H1 (cell line): ENCODE measurements at regions not wholly inside any gene's neighbourhood (a gene's known extent, or its start where the extent isn't known, plus 50 kb on each side); places are given as distances from the start of the nearest gene placed in this dataset.

Source experiments
- CTCF ChIA-PET: fragments of 300-600 bp; sonication (Branson Sonifier 250); formaldehyde crosslinking; loops from one replicate; lab custom pipeline; 2021; ENCODE audit not compliant: partially characterized antibody; lab: Charles Lee
- POLR2A ChIA-PET: fragments of 300-600 bp; sonication (Branson Sonifier 250); formaldehyde crosslinking; loops from one replicate; lab custom pipeline; 2021; ENCODE audit warnings: inconsistent platforms; ENCODE audit not compliant: partially characterized antibody; lab: Charles Lee
- DNase-seq, 2 experiments: peaks; one replicate each; pipeline versions ENCODE4 v3.0.0 to v3.0.0-alpha.2; 2010 to 2022; ENCODE audit warnings: low spot score in 2 of 2, low read depth in 1 of 2, mixed read lengths in 1 of 2
- FAIRE-seq: peaks from 2 replicates; lab custom pipeline; 2011; peaks lifted over from hg19 to GRCh38; lab: Jason Lieb, UNC
- H2AFZ ChIP-seq: 2 replicates; pipeline ENCODE4 v1.8.1; 2012; ENCODE audit warnings: low read length, inconsistent platforms
- H2AK5ac ChIP-seq: 2 replicates; pipeline ENCODE4 v1.6.1; 2013; ENCODE audit warnings: low read depth, low read length
- H2BK120ac ChIP-seq: replicated peaks from 2 replicates; pipeline ENCODE3; 2013; ENCODE audit warnings: low read depth, low read length, inconsistent platforms
- H2BK12ac ChIP-seq: 2 replicates; pipeline ENCODE4 v1.6.1; 2013; ENCODE audit warnings: low read depth, low read length
- H2BK15ac ChIP-seq: 2 replicates; pipeline ENCODE4 v1.6.1; 2013; ENCODE audit warnings: low read length
- H2BK20ac ChIP-seq: 2 replicates; pipeline ENCODE4 v1.6.1; 2013; ENCODE audit warnings: low read length
- H2BK5ac ChIP-seq: 2 replicates; pipeline ENCODE4 v1.6.1; 2013; ENCODE audit warnings: low read depth, low read length
- H3K14ac ChIP-seq: 2 replicates; pipeline ENCODE4 v1.6.1; 2013; ENCODE audit warnings: inconsistent platforms; ENCODE audit not compliant: insufficient read length
- H3K18ac ChIP-seq: 2 replicates; pipeline ENCODE4 v1.6.1; 2013; ENCODE audit warnings: low read length; ENCODE audit errors: extremely low read depth
- H3K23ac ChIP-seq: 2 replicates; pipeline ENCODE4 v1.6.1; 2013; ENCODE audit warnings: inconsistent platforms; ENCODE audit not compliant: insufficient read length
- H3K23me2 ChIP-seq: 2 replicates; pipeline ENCODE4 v1.6.1; 2013; ENCODE audit warnings: low read depth, low read length
- H3K27ac ChIP-seq: 2 replicates; pipeline ENCODE4 v1.6.1; 2011; ENCODE audit warnings: low read depth, low read length, inconsistent platforms
- H3K27me3 ChIP-seq, 4 experiments: replicated peaks in 1 of 4; 1 replicate in 1 of 4; 2 replicates in 3 of 4; pipeline versions ENCODE4 v1.6.1 to v1.8.1; 2011 to 2013; ENCODE audit warnings: low read length in 3 of 4, mild to moderate bottlenecking in 3 of 4, inconsistent platforms in 2 of 4, mixed read lengths in 2 of 4, moderate library complexity in 1 of 4; ENCODE audit not compliant: control insufficient read depth in 3 of 4, insufficient read depth in 3 of 4; ENCODE audit errors: extremely low read depth in 1 of 4
- H3K36me3 ChIP-seq, 4 experiments: 2 replicates each; pipeline versions ENCODE4 v1.6.1 to v1.8.1; 2011 to 2013; ENCODE audit warnings: mild to moderate bottlenecking in 4 of 4, low read length in 3 of 4, moderate library complexity in 2 of 4, control low read depth in 1 of 4, inconsistent platforms in 1 of 4; ENCODE audit not compliant: insufficient read depth in 4 of 4, control insufficient read depth in 2 of 4
- H3K4ac ChIP-seq: replicated peaks from 2 replicates; pipeline ENCODE3; 2013; ENCODE audit warnings: low read length, low read depth, mixed read lengths, inconsistent platforms; ENCODE audit not compliant: insufficient read length
- H3K4me1 ChIP-seq, 4 experiments: replicated peaks in 1 of 4; 1 replicate in 1 of 4; 2 replicates in 3 of 4; pipeline versions ENCODE4 v1.6.1 to v1.8.1; 2011 to 2013; ENCODE audit warnings: low read length in 3 of 4, inconsistent platforms in 2 of 4, mixed read lengths in 1 of 4; ENCODE audit not compliant: insufficient read depth in 4 of 4, control insufficient read depth in 3 of 4
- H3K4me2 ChIP-seq, 2 experiments: 2 replicates each; pipeline versions ENCODE4 v1.6.1 to v1.8.1; 2011 to 2013; ENCODE audit warnings: low read depth in 2 of 2, low read length in 2 of 2, control low read depth in 1 of 2, inconsistent platforms in 1 of 2, mild to moderate bottlenecking in 1 of 2; ENCODE audit not compliant: insufficient read depth in 1 of 2
- H3K4me3 ChIP-seq, 4 experiments: fragments of 200-600, 300-600 bp in 1 of 4; sonication (generic), shearing (Covaris generic), sonication (Bioruptor Twin) in 1 of 4; 2 replicates each; pipeline versions ENCODE4 v1.5.1 to v1.8.1; 2011 to 2016; ENCODE audit warnings: low read length in 4 of 4, low read depth in 3 of 4, control low read depth in 2 of 4, inconsistent platforms in 2 of 4, mild to moderate bottlenecking in 2 of 4, mixed read lengths in 1 of 4, moderate library complexity in 1 of 4; ENCODE audit not compliant: insufficient read depth in 2 of 4; ENCODE audit errors: extremely low read depth in 1 of 4
- H3K56ac ChIP-seq: replicated peaks from 2 replicates; pipeline ENCODE3; 2013; ENCODE audit warnings: low read depth, mild to moderate bottlenecking, mixed read lengths, low read length, inconsistent platforms; ENCODE audit not compliant: insufficient read length
- H3K79me1 ChIP-seq: 2 replicates; pipeline ENCODE4 v1.6.1; 2013; ENCODE audit warnings: low read depth, low read length, control low read depth
- H3K79me2 ChIP-seq, 2 experiments: 2 replicates each; pipeline versions ENCODE4 v1.6.1 to v1.8.1; 2012 to 2013; ENCODE audit warnings: low read length in 2 of 2, mild to moderate bottlenecking in 2 of 2, inconsistent platforms in 1 of 2; ENCODE audit not compliant: insufficient read depth in 2 of 2, control insufficient read depth in 1 of 2
- H3K9ac ChIP-seq, 4 experiments: replicated peaks in 1 of 4; 1 replicate in 1 of 4; 2 replicates in 3 of 4; pipeline versions ENCODE4 v1.6.1 to v1.8.1; 2011 to 2013; ENCODE audit warnings: low read depth in 3 of 4, low read length in 3 of 4, control low read depth in 2 of 4, mild to moderate bottlenecking in 2 of 4, moderate library complexity in 2 of 4, inconsistent platforms in 1 of 4; ENCODE audit errors: extremely low read depth in 1 of 4
- H3K9me3 ChIP-seq, 2 experiments: 2 replicates each; pipeline versions ENCODE4 v1.6.1 to v1.8.1; 2012 to 2013; ENCODE audit warnings: mild to moderate bottlenecking in 2 of 2, moderate library complexity in 2 of 2, control low read depth in 1 of 2, inconsistent platforms in 1 of 2, low read depth in 1 of 2, low read length in 1 of 2, mixed read lengths in 1 of 2; ENCODE audit not compliant: insufficient read depth in 2 of 2
- H4K20me1 ChIP-seq, 2 experiments: replicated peaks in 1 of 2; 2 replicates each; pipeline versions ENCODE3 to v1.8.1; 2011 to 2013; ENCODE audit warnings: inconsistent platforms in 2 of 2, low read length in 2 of 2, mild to moderate bottlenecking in 1 of 2; ENCODE audit not compliant: insufficient read depth in 2 of 2, control insufficient read depth in 1 of 2
- H4K5ac ChIP-seq: 2 replicates; pipeline ENCODE4 v1.6.1; 2013; ENCODE audit warnings: low read length, low read depth, mixed read lengths, inconsistent platforms; ENCODE audit not compliant: insufficient read length
- H4K8ac ChIP-seq: 2 replicates; pipeline ENCODE4 v1.8.0; 2013; ENCODE audit warnings: mild to moderate bottlenecking, moderate library complexity, low read length, inconsistent platforms; ENCODE audit not compliant: insufficient read depth; ENCODE audit errors: extremely low read depth
- H4K91ac ChIP-seq: replicated peaks from 2 replicates; pipeline ENCODE3; 2013; ENCODE audit warnings: low read length, mixed read lengths, inconsistent platforms; ENCODE audit not compliant: insufficient read length
- ASH2L ChIP-seq: fragments of 200-600, 300-600 bp; sonication (generic); IDR thresholded peaks from one replicate; pipeline ENCODE4 v1.7.1; 2017; ENCODE audit warnings: low read length
- CREB1 ChIP-seq: IDR thresholded peaks from 2 replicates; pipeline ENCODE4 v1.6.1; 2012; ENCODE audit warnings: inconsistent platforms
- CTBP2 ChIP-seq: IDR thresholded peaks from 2 replicates; pipeline ENCODE4 v1.7.0; 2011; ENCODE audit warnings: borderline replicate concordance, mild to moderate bottlenecking, moderate library complexity, mixed read lengths, low read length; ENCODE audit not compliant: insufficient read depth, insufficient read length
- FOSL1 ChIP-seq: IDR thresholded peaks from 2 replicates; pipeline ENCODE4 v1.6.1; 2011; ENCODE audit warnings: mild to moderate bottlenecking, low read depth, low read length, moderate library complexity; ENCODE audit not compliant: insufficient read depth
- POLR2AphosphoS5 ChIP-seq: IDR thresholded peaks from 2 replicates; pipeline ENCODE4 v1.6.1; 2011; ENCODE audit warnings: low read depth, low read length
- SIN3A ChIP-seq, 2 experiments: IDR thresholded peaks in 1 of 2; conservative IDR thresholded peaks in 1 of 2; 2 replicates each; pipeline ENCODE4 v1.6.1; 2011 to 2012; ENCODE audit warnings: low read length in 2 of 2, improper control_type of control experiment in 1 of 2, low read depth in 1 of 2, mild to moderate bottlenecking in 1 of 2
- SP2 ChIP-seq: IDR thresholded peaks from 2 replicates; pipeline ENCODE4 v1.6.1; 2012; ENCODE audit warnings: mild to moderate bottlenecking, low read length, inconsistent platforms
- SUZ12 ChIP-seq: fragments of 200-600 bp; sonication (generic); IDR thresholded peaks from 2 replicates; pipeline ENCODE4 v1.6.1; 2012; ENCODE audit warnings: mild to moderate bottlenecking, inconsistent platforms, low read length, moderate library complexity, mixed read lengths
- TAF1 ChIP-seq: IDR thresholded peaks from 2 replicates; pipeline ENCODE4 v1.6.1; 2011; ENCODE audit warnings: mild to moderate bottlenecking, low read depth, low read length
- TBP ChIP-seq: IDR thresholded peaks from 2 replicates; pipeline ENCODE4 v1.6.1; 2011; ENCODE audit warnings: low read depth, low read length, improper control_type of control experiment
- USF2 ChIP-seq: IDR thresholded peaks from 2 replicates; pipeline ENCODE4 v1.6.1; 2011; ENCODE audit warnings: low read length, improper control_type of control experiment
- WGBS, 2 experiments: shearing (Covaris generic) in 1 of 2; methylation state at CpG; one replicate each; pipeline versions ENCODE4 v1.1.6 to v1.1.7; 2013 to 2015; ENCODE audit warnings: low lambda C conversion rate in 2 of 2, mixed read lengths in 2 of 2, inconsistent platforms in 1 of 2, low coverage in 1 of 2, missing lambda C conversion rate in 1 of 2; ENCODE audit not compliant: insufficient replicate concordance in 2 of 2, insufficient coverage in 1 of 2, insufficient read length in 1 of 2; ENCODE audit errors: extremely low coverage in 1 of 2, missing lambda C conversion rate in 1 of 2; 5-methylcytosine and 5-hydroxymethylcytosine counted together

DNA sequence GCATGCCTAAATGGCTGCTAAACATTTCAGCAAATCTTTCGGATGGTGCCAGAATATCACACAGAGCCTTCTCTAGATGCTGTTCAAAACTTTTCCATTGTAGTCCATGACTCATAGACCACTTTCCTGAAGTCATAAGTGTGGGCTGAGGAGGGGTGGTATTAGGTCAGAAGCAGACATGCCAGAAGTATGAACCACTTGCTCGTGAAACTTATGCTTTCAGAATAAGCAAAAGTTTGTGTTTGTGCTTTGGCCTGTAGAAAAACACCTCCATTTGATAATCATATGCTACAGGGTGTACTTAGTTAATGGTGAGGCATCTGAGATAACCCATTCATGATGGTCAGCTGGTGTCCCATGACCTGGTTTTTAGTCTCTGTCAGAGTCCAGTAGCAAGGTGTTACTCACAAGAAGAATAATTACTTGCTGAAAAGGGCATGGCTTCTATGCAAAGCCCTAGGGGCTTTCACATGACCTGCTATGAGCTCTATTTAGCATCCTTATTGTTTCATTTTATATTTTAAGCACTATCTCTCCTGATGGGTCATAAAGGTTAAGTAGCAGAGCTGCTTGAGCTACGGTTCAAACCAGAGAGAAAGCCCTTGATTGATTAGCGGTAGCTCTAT is 183.1 kb upstream of the IVNS1ABP start:
- no peak for FAIRE-seq
- CTCF ChIA-PET, result interaction anchor here (1.1 to 1.3 kb wide), 2 partner anchors 8 to 9 kb away, joined by 3 to 6 read pairs; no protein-coding TSS in a partner anchor
- POLR2A ChIA-PET, result no interaction called here
- TF ChIP-seq SUZ12 (no peak), TBP (no peak), FOSL1 (no peak), USF2 (no peak), SP2 (no peak), CREB1 (no peak), TAF1 (no peak), ASH2L (no peak), POLR2AphosphoS5 (no peak), SIN3A (conservative IDR thresholded peaks at IDR 0.05 in 1 of 2, IDR thresholded peaks at IDR 0.05 in 1 of 2; ENCODE audit: low read depth in 1 of 2, low read length in 2 of 2) (no peak), CTBP2 (no peak)

More for the DNA sequence above, 183.1 kb upstream of the IVNS1ABP start:
- H2BK120ac ChIP-seq, result no peak overlapping the region
- H3K27ac ChIP-seq, result no peak overlapping the region
- no peak overlapping the region for H3K9ac ChIP-seq
- H3K4ac ChIP-seq, result no peak overlapping the region
- no peak overlapping the region for H2BK20ac ChIP-seq
- H3K4me2 ChIP-seq, result no peak overlapping the region
- H4K91ac ChIP-seq, result no peak overlapping the region
- no peaks in the 10 kb centered on the region for H3K4me1 ChIP-seq
- no peak overlapping the region for H2AK5ac ChIP-seq
- H4K8ac ChIP-seq, result no peak overlapping the region
- no peaks in the 10 kb centered on the region for H3K23me2 ChIP-seq
- no peaks in the 10 kb centered on the region for H3K36me3 ChIP-seq
- no peak overlapping the region for H2BK15ac ChIP-seq
- H2AFZ ChIP-seq, result no peak overlapping the region
- no peaks in the 10 kb centered on the region for H4K20me1 ChIP-seq
- no peaks in the 10 kb centered on the region for H3K27me3 ChIP-seq
- H3K79me1 ChIP-seq, result no peaks in the 10 kb centered on the region
- no peak overlapping the region for H3K18ac ChIP-seq
- WGBS, 2 experiments, result 79% methylated on average over 4 of the region's 4 CpGs; no CpG with 5 or more reads in 1 of the 2 experiments
- no peak overlapping the region for H2BK12ac ChIP-seq
- H3K14ac ChIP-seq, result no peak overlapping the region
- no peak overlapping the region for H2BK5ac ChIP-seq
- no peaks in the 10 kb centered on the region for H3K79me2 ChIP-seq
- H3K9me3 ChIP-seq, result no peaks in the 10 kb centered on the region
- H4K5ac ChIP-seq, result no peak overlapping the region
- no peak overlapping the region for H3K23ac ChIP-seq
- no peak overlapping the region for H3K4me3 ChIP-seq
- no peak overlapping the region for H3K56ac ChIP-seq
- no peak for DNase-seq
